Endodermal cell (in vitro differentiated cells): ENCODE measurements at regions not wholly inside any gene's neighbourhood (a gene's known extent, or its start where the extent isn't known, plus 50 kb on each side); places are given as distances from the start of the nearest gene placed in this dataset.
A peak's percentile ranks its signal among the peaks of the same experiment; 100 is the strongest.

Experiments used
- DNase-seq: peaks from one replicate; pipeline ENCODE4 v3.0.0-alpha.2; 2017
- H3K27ac ChIP-seq: 2 replicates; pipeline ENCODE4 v1.5.1; 2013; ENCODE audit warnings: mild to moderate bottlenecking, low read depth, low read length, moderate library complexity
- H3K27me3 ChIP-seq: 2 replicates; pipeline ENCODE4 v1.6.1; 2013; ENCODE audit warnings: mild to moderate bottlenecking, low read length, moderate library complexity; ENCODE audit not compliant: insufficient read depth, control insufficient read depth, poor library complexity, severe bottlenecking
- H3K36me3 ChIP-seq: 2 replicates; pipeline ENCODE4 v1.7.0; 2013; ENCODE audit warnings: mild to moderate bottlenecking, low read length, moderate library complexity; ENCODE audit not compliant: control insufficient read depth, insufficient read depth
- H3K4me1 ChIP-seq: one replicate; pipeline ENCODE4 v1.7.0; 2013; ENCODE audit warnings: low read length; ENCODE audit not compliant: control insufficient read depth, insufficient read depth
- H3K4me3 ChIP-seq: 2 replicates; pipeline ENCODE4 v1.5.1; 2013; ENCODE audit warnings: mild to moderate bottlenecking, low read length, moderate library complexity
- H3K9ac ChIP-seq: 2 replicates; pipeline ENCODE4 v1.6.1; 2013; ENCODE audit warnings: mild to moderate bottlenecking, low read length, moderate library complexity; ENCODE audit not compliant: poor library complexity, severe bottlenecking; ENCODE audit errors: extremely low read depth
- H3K9me3 ChIP-seq: 2 replicates; pipeline ENCODE4 v1.6.1; 2013; ENCODE audit warnings: mild to moderate bottlenecking, low read length, moderate library complexity; ENCODE audit not compliant: control insufficient read depth
- H3K27ac Mint-ChIP-seq: 2 replicates; pipeline ENCODE4 v1.8.0; 2020; ENCODE audit warnings: mixed read lengths
- H3K27me3 Mint-ChIP-seq: 2 replicates; pipeline ENCODE4 v1.8.0; 2021; ENCODE audit warnings: mild to moderate bottlenecking, mixed read lengths; ENCODE audit not compliant: insufficient read depth
- H3K36me3 Mint-ChIP-seq: 2 replicates; pipeline ENCODE4 v1.8.0; 2020; ENCODE audit warnings: low read depth, mixed read lengths
- H3K4me1 Mint-ChIP-seq: 2 replicates; pipeline ENCODE4 v1.8.0; 2020; ENCODE audit warnings: mixed read lengths
- H3K4me3 Mint-ChIP-seq: 2 replicates; pipeline ENCODE4 v1.8.0; 2020; ENCODE audit warnings: mild to moderate bottlenecking, moderate library complexity, mixed read lengths
- H3K9me3 Mint-ChIP-seq: 2 replicates; pipeline ENCODE4 v1.8.0; 2020; ENCODE audit warnings: mild to moderate bottlenecking, mixed read lengths
- CTCF ChIP-seq: fragments of 200-600 bp; sonication (generic); conservative IDR thresholded peaks from 2 replicates; pipeline ENCODE4 v1.5.0; 2021; ENCODE audit warnings: antibody characterized with exemption, mild to moderate bottlenecking
- WGBS, 2 experiments: methylation state at CpG; one replicate each; pipeline versions ENCODE4 v1.1.5 to v1.1.7; 2013; ENCODE audit warnings: missing lambda C conversion rate in 2 of 2, mixed read lengths in 1 of 2; ENCODE audit not compliant: insufficient coverage in 1 of 2, insufficient read length in 1 of 2; 5-methylcytosine and 5-hydroxymethylcytosine counted together

GRCh38 chr18:10015288-10015701 lies 101.5 kb downstream of the VAPA start:
- Mint-ChIP-seq H3K27ac (no peak overlapping the region), H3K36me3 (no peaks in the 10 kb centered on the region), H3K4me1 (peaks cover 14% of the 10 kb centered on the region), H3K4me3 (no peak overlapping the region), H3K27me3 (peaks cover 2% of the 10 kb centered on the region), H3K9me3 (no peaks in the 10 kb centered on the region)
- peak; percentile 24 for DNase-seq
- TF ChIP-seq CTCF = no peak
- Histone ChIP-seq H3K9me3 (no peaks in the 10 kb centered on the region), H3K36me3 (no peaks in the 10 kb centered on the region), H3K27me3 (no peaks in the 10 kb centered on the region), H3K4me1 (peaks cover 5% of the 10 kb centered on the region), H3K9ac (no peak overlapping the region), H3K27ac (no peak overlapping the region), H3K4me3 (no peak overlapping the region)
- 91 to 95% methylated on average over 9 of the region's 9 CpGs for WGBS, 2 experiments

- Histone ChIP-seq H3K4me1 (peaks cover 5% of the 10 kb centered on the region), H3K27me3 (no peaks in the 10 kb centered on the region), H3K36me3 (no peaks in the 10 kb centered on the region), H3K9me3 (no peaks in the 10 kb centered on the region), H3K4me3 (no peak overlapping the region), H3K27ac (no peak overlapping the region), H3K9ac (no peak overlapping the region)
- 87 to 92% methylated on average over 5 to 7 of the region's 7 CpGs for WGBS, 2 experiments
- peak; percentile 43 for TF ChIP-seq CTCF
- Mint-ChIP-seq H3K9me3 (no peaks in the 10 kb centered on the region), H3K4me3 (no peak overlapping the region), H3K4me1 (peaks cover 14% of the 10 kb centered on the region), H3K36me3 (no peaks in the 10 kb centered on the region), H3K27ac (peak overlapping the region; percentile 74), H3K27me3 (peaks cover 2% of the 10 kb centered on the region)
- peak; percentile 64 for DNase-seq
Observed at GRCh38 chr18:10015941-10016819, 102.4 kb downstream of the VAPA start.

GRCh38 chr18:10017043-10017442 lies 103.2 kb downstream of the VAPA start:
- peaks cover 5% of the 10 kb centered on the region for H3K4me1 ChIP-seq
- no peaks in the 10 kb centered on the region for H3K9me3 Mint-ChIP-seq
- no peak overlapping the region for H3K27ac ChIP-seq
- H3K4me3 ChIP-seq = no peak overlapping the region
- H3K36me3 Mint-ChIP-seq = no peaks in the 10 kb centered on the region
- no peaks in the 10 kb centered on the region for H3K27me3 ChIP-seq
- H3K9me3 ChIP-seq = no peaks in the 10 kb centered on the region
- H3K36me3 ChIP-seq = no peaks in the 10 kb centered on the region
- H3K27me3 Mint-ChIP-seq = no peaks in the 10 kb centered on the region
- no peak overlapping the region for H3K9ac ChIP-seq
- DNase-seq = no peak
- H3K4me1 Mint-ChIP-seq = peaks cover 14% of the 10 kb centered on the region
- H3K27ac Mint-ChIP-seq = no peak overlapping the region
- no peak overlapping the region for H3K4me3 Mint-ChIP-seq
- WGBS, 2 experiments = 91 to 100% methylated on average over 1 to 2 of the region's 2 CpGs
- TF ChIP-seq CTCF = no peak
